ENCODE measurements at regions not wholly inside any gene's neighbourhood (a gene's known extent, or its start where the extent isn't known, plus 50 kb on each side); places are given as distances from the start of the nearest gene placed in this dataset.

DNA sequence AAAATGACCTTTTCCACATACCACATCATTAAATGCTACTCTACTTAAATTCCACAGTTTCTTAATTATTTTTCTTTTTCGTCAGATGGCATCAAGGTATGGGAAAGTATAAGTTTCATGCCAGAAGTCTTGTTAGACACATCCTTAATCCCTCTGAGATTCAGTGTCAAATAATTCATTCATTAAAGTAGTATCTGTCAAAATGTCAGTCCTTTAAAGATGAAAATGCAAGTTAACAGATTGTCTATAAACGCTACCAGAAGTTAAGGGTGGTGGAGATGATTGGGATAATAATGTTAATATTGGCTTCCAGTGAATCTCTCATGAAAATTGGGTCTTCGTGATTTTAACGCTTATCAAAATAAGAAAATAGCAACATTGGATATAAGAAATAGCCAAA is 504.2 kb upstream of the LINC00305 start:
- Histone ChIP-seq H3K27ac (ENCODE audit: low read depth, low read length) (no peak overlapping the region), H3K27me3 (ENCODE audit: control insufficient read depth, low read length) (no peaks in the 10 kb centered on the region), H3K9me3 (ENCODE audit: control insufficient read depth, insufficient read depth, low read length) (no peaks in the 10 kb centered on the region), H3F3A (ENCODE audit: control insufficient read depth, insufficient read depth) (no peaks in the 10 kb centered on the region), H3K4me1 (ENCODE audit: control insufficient read depth, low read length) (no peaks in the 10 kb centered on the region), H3K79me2 (ENCODE audit: control insufficient read depth, low read length) (no peaks in the 10 kb centered on the region), H3K4me3 (ENCODE audit: low read length) (no peak overlapping the region), H3K9me2 (replicated peaks; ENCODE audit: control insufficient read depth, low read length) (no peaks in the 10 kb centered on the region), H4K20me1 (ENCODE audit: control insufficient read depth, insufficient read depth, low read depth, low read length) (no peaks in the 10 kb centered on the region), H3K4me2 (ENCODE audit: low read length) (no peak overlapping the region), H3K36me3 (ENCODE audit: control insufficient read depth, low read length) (no peaks in the 10 kb centered on the region)
- TF ChIP-seq, protein P1, sequence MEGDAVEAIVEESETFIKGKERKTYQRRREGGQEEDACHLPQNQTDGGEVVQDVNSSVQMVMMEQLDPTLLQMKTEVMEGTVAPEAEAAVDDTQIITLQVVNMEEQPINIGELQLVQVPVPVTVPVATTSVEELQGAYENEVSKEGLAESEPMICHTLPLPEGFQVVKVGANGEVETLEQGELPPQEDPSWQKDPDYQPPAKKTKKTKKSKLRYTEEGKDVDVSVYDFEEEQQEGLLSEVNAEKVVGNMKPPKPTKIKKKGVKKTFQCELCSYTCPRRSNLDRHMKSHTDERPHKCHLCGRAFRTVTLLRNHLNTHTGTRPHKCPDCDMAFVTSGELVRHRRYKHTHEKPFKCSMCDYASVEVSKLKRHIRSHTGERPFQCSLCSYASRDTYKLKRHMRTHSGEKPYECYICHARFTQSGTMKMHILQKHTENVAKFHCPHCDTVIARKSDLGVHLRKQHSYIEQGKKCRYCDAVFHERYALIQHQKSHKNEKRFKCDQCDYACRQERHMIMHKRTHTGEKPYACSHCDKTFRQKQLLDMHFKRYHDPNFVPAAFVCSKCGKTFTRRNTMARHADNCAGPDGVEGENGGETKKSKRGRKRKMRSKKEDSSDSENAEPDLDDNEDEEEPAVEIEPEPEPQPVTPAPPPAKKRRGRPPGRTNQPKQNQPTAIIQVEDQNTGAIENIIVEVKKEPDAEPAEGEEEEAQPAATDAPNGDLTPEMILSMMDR (IDR thresholded peaks at IDR 0.05; ENCODE audit: low read depth, low read length, poor library complexity, severe bottlenecking): no peak
- no peak for TF ChIP-seq EZH2phosphoT487 (IDR thresholded peaks at IDR 0.05; ENCODE audit: borderline replicate concordance, low read length)

DNA sequence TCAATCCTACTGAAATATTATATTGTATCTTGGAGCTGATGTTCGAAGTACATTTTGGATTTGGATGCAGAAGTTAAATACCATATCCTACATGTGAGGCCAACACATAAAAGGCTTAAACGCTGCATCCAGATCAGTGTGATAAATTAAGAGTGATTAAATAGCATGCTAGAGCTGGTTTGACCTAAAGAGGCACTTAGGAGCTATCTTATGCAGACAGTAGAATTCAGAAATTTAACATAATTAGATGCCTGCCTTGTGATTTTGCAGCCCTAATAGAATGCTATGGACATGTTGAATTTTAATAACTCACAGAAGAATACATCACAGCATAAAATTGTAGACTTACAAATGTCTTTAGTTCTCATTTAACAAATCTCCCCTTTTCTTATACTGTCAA is 501.2 kb upstream of the LINC00305 start:
- TF ChIP-seq EZH2phosphoT487 (IDR thresholded peaks at IDR 0.05; ENCODE audit: borderline replicate concordance, low read length): no peak
- no peaks in the 10 kb centered on the region for H3F3A ChIP-seq (ENCODE audit: control insufficient read depth, insufficient read depth)
- no peaks in the 10 kb centered on the region for H3K79me2 ChIP-seq (ENCODE audit: control insufficient read depth, low read length)
- no peak overlapping the region for H3K27ac ChIP-seq (ENCODE audit: low read depth, low read length)
- no peaks in the 10 kb centered on the region for H3K9me2 ChIP-seq (replicated peaks; ENCODE audit: control insufficient read depth, low read length)
- H4K20me1 ChIP-seq (ENCODE audit: control insufficient read depth, insufficient read depth, low read depth, low read length): no peaks in the 10 kb centered on the region
- no peaks in the 10 kb centered on the region for H3K4me1 ChIP-seq (ENCODE audit: control insufficient read depth, low read length)
- H3K4me2 ChIP-seq (ENCODE audit: low read length): no peak overlapping the region
- no peaks in the 10 kb centered on the region for H3K27me3 ChIP-seq (ENCODE audit: control insufficient read depth, low read length)
- no peak overlapping the region for H3K4me3 ChIP-seq (ENCODE audit: low read length)
- peaks cover 13% of the 10 kb centered on the region; the same call in 1 of the 2 replicates for H3K9me3 ChIP-seq (ENCODE audit: control insufficient read depth, insufficient read depth, low read length)
- no peaks in the 10 kb centered on the region for H3K36me3 ChIP-seq (ENCODE audit: control insufficient read depth, low read length)

DNA sequence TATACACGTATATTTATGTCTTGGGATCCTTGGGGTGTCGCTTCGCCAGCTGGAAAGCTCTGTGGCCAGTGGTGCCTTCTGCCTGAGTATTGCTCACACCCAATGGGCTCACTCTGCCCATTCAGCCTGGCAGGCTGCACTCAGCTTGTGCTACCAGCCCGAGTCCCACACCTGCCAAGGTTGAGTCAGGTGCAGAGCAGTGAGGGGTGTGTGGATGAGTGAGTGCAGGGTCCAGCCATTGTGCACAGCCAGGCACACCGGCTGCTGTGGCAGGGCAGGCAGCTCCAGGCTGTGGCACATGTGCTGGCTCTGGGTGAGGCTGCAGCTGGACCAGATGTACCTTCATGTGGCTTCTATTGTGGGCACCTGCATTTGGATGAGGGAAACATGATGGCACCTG is 496.9 kb upstream of the LINC00305 start:
- Histone ChIP-seq H3K4me3 (ENCODE audit: low read length) (no peak overlapping the region), H3F3A (ENCODE audit: control insufficient read depth, insufficient read depth) (no peaks in the 10 kb centered on the region), H3K4me2 (ENCODE audit: low read length) (no peak overlapping the region), H3K4me1 (ENCODE audit: control insufficient read depth, low read length) (no peaks in the 10 kb centered on the region), H3K9me2 (replicated peaks; ENCODE audit: control insufficient read depth, low read length) (no peaks in the 10 kb centered on the region), H3K36me3 (ENCODE audit: control insufficient read depth, low read length) (no peaks in the 10 kb centered on the region), H3K79me2 (ENCODE audit: control insufficient read depth, low read length) (no peaks in the 10 kb centered on the region), H3K27me3 (ENCODE audit: control insufficient read depth, low read length) (no peaks in the 10 kb centered on the region), H3K27ac (ENCODE audit: low read depth, low read length) (no peak overlapping the region), H3K9me3 (ENCODE audit: control insufficient read depth, insufficient read depth, low read length) (peaks cover 13% of the 10 kb centered on the region; the same call in 1 of the 2 replicates), H4K20me1 (ENCODE audit: control insufficient read depth, insufficient read depth, low read depth, low read length) (no peaks in the 10 kb centered on the region)
- TF ChIP-seq EZH2phosphoT487 (IDR thresholded peaks at IDR 0.05; ENCODE audit: borderline replicate concordance, low read length): no peak
- TF ChIP-seq, protein P1 (IDR thresholded peaks at IDR 0.05; ENCODE audit: low read depth, low read length, poor library complexity, severe bottlenecking): no peak

DNA sequence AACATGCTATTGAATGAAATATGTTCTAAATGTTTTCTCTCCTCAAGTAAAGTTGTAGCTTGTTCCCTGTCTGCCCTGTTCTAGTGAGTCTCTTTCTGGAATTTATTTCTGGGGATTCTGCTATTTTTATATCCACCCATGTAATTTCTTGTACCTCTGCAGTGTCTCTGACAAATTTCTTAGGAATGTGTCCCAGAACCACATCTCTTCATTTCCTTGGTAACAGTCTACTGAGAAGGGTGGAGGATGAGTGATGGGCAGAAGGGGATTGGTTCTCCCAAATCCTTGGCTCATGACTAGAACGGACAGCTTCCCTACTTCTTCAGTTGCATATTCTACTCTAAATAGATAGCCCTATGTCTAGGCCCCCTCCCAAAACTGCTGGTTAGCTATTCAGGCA is 490.6 kb upstream of the LINC00305 start:
- Histone ChIP-seq H3K4me3 (ENCODE audit: low read length) (no peak overlapping the region), H3K27ac (ENCODE audit: low read depth, low read length) (no peak overlapping the region), H3K9me3 (ENCODE audit: control insufficient read depth, insufficient read depth, low read length) (no peaks in the 10 kb centered on the region), H3K79me2 (ENCODE audit: control insufficient read depth, low read length) (no peaks in the 10 kb centered on the region), H3K9me2 (replicated peaks; ENCODE audit: control insufficient read depth, low read length) (no peaks in the 10 kb centered on the region), H3K4me2 (ENCODE audit: low read length) (no peak overlapping the region), H3K36me3 (ENCODE audit: control insufficient read depth, low read length) (no peaks in the 10 kb centered on the region), H3K27me3 (ENCODE audit: control insufficient read depth, low read length) (no peaks in the 10 kb centered on the region), H4K20me1 (ENCODE audit: control insufficient read depth, insufficient read depth, low read depth, low read length) (no peaks in the 10 kb centered on the region), H3K4me1 (ENCODE audit: control insufficient read depth, low read length) (no peaks in the 10 kb centered on the region), H3F3A (ENCODE audit: control insufficient read depth, insufficient read depth) (no peaks in the 10 kb centered on the region)
- TF ChIP-seq EZH2phosphoT487 (IDR thresholded peaks at IDR 0.05; ENCODE audit: borderline replicate concordance, low read length): no peak
- TF ChIP-seq, protein P1 (IDR thresholded peaks at IDR 0.05; ENCODE audit: low read depth, low read length, poor library complexity, severe bottlenecking): no peak
